HL-60/S4 (cell line): ENCODE measurements at regions not wholly inside any gene's neighbourhood (a gene's known extent, or its start where the extent isn't known, plus 50 kb on each side); places are given as distances from the start of the nearest gene placed in this dataset.

Experiments
- in situ Hi-C: fragments of 300-500 bp; cut with MboI; formaldehyde crosslinking; loops from 2 replicates; pipeline ENCODE4 v1.14.3; 2022; ENCODE audit warnings: low sequenced_read_pairs

- in situ Hi-C loops, result no loop called here
Measured at GRCh38 chr2:150569761-150570160, 82.3 kb upstream of the RND3 start.

GRCh38 chr2:150567771-150568301, 80.4 kb upstream of the RND3 start:
- in situ Hi-C loops, result no loop called here

- in situ Hi-C loops, result no loop called here
Measured at GRCh38 chr2:150566289-150566688, 78.8 kb upstream of the RND3 start.

GRCh38 chr2:150561076-150561475, 73.6 kb upstream of the RND3 start:
- in situ Hi-C loops, result no loop called here

GRCh38 chr2:150557020-150557600, 69.6 kb upstream of the RND3 start:
- in situ Hi-C loops, result no loop called here

GRCh38 chr2:150555611-150556356, 68.3 kb upstream of the RND3 start:
- in situ Hi-C loops, result no loop called here

- in situ Hi-C loops, result no loop called here
Measured at GRCh38 chr2:150554046-150554445, 66.6 kb upstream of the RND3 start.

GRCh38 chr2:150552041-150552820, 64.8 kb upstream of the RND3 start:
- in situ Hi-C loops, result no loop called here

- in situ Hi-C loops, result no loop called here
Measured at GRCh38 chr2:150549381-150549780, 61.9 kb upstream of the RND3 start.

GRCh38 chr2:150548527-150548926, 61.1 kb upstream of the RND3 start:
- in situ Hi-C loops, result no loop called here

GRCh38 chr2:150545916-150546315, 58.4 kb upstream of the RND3 start:
- in situ Hi-C loops, result no loop called here

- in situ Hi-C loops, result no loop called here
Measured at GRCh38 chr2:150544731-150545130, 57.3 kb upstream of the RND3 start.

- in situ Hi-C loops, result no loop called here
Measured at GRCh38 chr2:150542692-150543091, 55.2 kb upstream of the RND3 start.

GRCh38 chr2:150542172-150542571, 54.7 kb upstream of the RND3 start:
- in situ Hi-C loops, result no loop called here

- in situ Hi-C loops, result no loop called here
Measured at GRCh38 chr2:150538651-150539201, 51.3 kb upstream of the RND3 start.
